Activated T-helper 1 cell treated with anti-CD3 and anti-CD28 coated beads, Interleukin-2, amount 50 U/mL, for 16 hours (primary cell): ENCODE measurements at regions not wholly inside any gene's neighbourhood (a gene's known extent, or its start where the extent isn't known, plus 50 kb on each side); places are given as distances from the start of the nearest gene placed in this dataset.
"Not testable (repeated sequence)": the region's sequence is repeated elsewhere in the genome, so short reads cannot be mapped to it uniquely, and the experiment has no call there.

ENCODE experiments used
- DNase-seq, 2 donors: peaks; one replicate each; pipeline ENCODE4 v3.0.0-alpha.2; 2020; ENCODE audit warnings: low read depth in 1 of 2, low spot score in 1 of 2

DNA sequence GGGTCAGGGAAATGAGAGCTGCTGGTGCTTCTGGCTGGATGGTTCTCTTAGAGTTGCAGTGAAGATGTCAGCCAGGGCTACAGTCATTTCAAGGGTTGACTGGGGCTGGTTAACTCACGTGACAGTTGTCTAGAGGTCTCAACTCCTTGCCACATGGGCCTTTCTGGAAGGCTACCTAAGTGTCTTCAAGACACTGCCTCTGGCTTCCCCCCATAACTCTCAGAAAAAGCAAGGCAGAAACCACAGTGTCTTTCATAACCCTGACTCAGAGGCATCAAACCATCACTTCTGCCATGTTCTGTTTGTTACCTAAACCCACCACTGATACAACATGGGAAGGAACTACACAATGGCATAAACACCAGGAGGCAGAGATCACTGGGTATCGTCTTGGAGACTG, 828.9 kb downstream of the EPHA4 start:
- DNase-seq = no peak

DNA sequence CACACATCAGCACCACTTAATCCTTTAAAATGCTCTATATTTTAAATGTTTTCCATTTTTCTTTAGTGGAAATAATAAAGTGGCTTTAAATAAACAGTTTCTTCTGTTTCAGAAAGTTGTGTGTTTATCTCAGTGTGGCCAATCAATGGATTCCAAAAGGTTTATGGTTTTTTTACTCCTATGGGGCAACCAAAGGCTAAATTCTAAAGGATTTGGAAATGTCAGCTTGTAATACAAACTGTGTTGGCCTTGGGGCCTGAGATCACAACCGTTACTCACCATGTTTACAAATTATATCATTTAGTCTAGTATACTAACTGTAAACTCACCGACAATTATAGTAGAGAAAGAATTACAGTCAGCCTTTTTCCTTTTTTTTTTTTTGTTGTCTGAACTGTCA, 827.2 kb downstream of the EPHA4 start:
- DNase-seq = no peak

GRCh38 chr2:220745682-220746081, 826.4 kb downstream of the EPHA4 start:
- no peak for DNase-seq

GRCh38 chr2:220747736-220748135, 824.4 kb downstream of the EPHA4 start:
- no peak for DNase-seq

GRCh38 chr2:220748875-220749479, 823.1 kb downstream of the EPHA4 start:
- no peak for DNase-seq

- DNase-seq = no peak
Measured at GRCh38 chr2:220753486-220753885, 818.6 kb downstream of the EPHA4 start.

GRCh38 chr2:220756653-220757052, 815.5 kb downstream of the EPHA4 start:
- DNase-seq = no peak

- DNase-seq = not testable (repeated sequence)
Measured at GRCh38 chr2:220758376-220758775, 813.7 kb downstream of the EPHA4 start.

DNA sequence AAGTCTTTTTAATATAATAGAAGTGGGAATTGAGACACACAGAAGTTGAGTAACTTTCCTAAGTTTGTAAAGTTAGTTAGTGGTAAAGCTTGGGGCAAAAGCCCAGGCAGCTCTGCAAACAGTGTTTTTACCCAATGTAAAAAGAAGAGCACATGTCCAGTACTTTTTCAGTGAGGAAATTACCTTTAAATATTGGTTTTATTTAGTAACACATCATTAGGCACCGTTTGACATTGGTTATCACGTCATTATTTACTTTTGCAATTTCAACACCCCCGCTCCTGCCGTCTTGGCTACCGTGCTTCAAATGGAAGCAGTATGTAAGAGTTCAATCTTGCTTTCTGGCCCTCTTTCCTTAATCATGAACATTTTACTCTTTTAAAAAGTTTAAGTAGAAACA, 807.9 kb downstream of the EPHA4 start:
- DNase-seq = no peak

DNA sequence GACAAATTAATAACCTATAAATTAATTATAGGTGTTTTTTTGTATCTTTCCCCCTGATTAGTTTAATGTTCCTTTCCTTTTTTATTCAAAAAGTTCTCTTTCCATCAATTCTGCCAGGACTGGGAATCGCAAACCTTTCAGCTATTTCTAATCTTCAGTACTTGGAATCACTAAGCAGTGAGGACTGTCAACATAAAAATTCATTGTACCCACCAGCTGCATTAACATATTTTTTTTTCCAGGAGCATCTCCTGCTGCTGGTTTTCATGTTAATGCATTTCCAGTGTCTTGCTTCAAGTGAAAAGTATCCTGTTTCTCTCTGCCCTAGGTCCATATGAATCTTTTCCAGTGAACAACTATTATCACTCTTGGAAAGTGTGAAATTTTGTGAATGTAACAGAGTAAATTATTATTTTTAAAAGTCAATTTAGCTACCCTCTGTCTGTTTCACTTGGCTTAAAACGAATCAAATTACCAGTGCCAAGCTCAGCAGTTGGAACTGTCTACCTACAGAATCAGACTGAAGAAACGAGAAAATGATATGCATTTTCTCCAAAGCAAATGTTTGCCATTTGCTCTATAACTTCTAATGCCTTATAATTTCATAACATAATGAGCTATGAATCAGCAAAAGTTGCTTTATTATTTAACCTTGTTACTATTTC, 804.4 kb downstream of the EPHA4 start:
- no peak for DNase-seq

DNA sequence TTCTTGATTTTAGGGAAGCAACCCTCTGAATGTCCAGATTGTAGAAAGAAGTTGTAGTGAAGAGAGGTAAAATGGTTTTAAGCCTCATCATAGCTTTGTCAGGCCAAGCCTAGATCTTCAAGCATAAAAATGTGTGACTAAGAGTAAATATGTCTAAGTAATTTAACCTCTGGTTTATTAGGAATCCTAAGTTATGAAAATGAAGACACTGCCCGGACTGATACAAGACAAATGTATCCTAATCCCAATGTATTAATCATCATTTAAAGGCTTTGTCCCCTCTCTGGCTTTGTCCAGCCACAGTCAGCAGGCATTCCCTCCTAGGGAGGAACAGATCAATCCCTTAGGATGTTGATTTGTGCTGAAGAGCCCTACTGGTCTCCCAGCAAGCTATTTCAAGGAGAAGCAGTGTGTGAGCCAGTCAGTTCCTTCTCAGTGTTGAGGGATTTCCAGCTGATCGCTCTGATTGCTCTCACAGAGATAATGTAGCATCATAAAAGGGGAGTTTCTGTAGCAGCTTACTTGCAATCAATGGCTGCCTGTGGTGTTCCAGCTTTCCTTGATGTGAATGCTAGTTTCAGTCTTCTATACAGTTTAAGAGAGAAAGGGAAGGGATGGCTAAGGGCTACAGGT, 796.1 kb downstream of the EPHA4 start:
- DNase-seq = no peak

DNA sequence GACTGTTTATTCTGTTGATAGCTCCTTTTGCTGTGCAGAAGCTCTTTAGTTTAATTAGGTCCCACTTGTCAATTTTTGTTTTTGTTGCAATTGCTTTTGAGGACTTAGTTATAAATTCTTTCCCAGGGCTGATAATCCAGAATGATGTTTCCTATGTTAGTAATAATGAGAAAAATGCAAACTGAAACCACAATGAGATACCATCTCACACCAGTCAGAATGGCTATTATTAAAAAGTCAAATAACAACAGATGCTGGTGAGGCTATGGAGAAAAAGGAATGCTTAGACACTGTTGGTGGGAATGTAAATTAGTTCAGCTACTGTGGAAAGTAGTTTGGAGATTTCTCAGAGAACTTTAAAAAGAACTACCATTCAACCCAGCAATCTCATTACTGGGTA, 793.0 kb downstream of the EPHA4 start:
- DNase-seq = not testable (repeated sequence)

GRCh38 chr2:220779511-220779910, 792.6 kb downstream of the EPHA4 start:
- DNase-seq = no peak

- no peak for DNase-seq
Measured at GRCh38 chr2:220779931-220780330, 792.2 kb downstream of the EPHA4 start.

- no peak for DNase-seq
Measured at GRCh38 chr2:220781622-220782241, 790.4 kb downstream of the EPHA4 start.

GRCh38 chr2:220782609-220783113, 789.4 kb downstream of the EPHA4 start:
- DNase-seq = no peak

DNA sequence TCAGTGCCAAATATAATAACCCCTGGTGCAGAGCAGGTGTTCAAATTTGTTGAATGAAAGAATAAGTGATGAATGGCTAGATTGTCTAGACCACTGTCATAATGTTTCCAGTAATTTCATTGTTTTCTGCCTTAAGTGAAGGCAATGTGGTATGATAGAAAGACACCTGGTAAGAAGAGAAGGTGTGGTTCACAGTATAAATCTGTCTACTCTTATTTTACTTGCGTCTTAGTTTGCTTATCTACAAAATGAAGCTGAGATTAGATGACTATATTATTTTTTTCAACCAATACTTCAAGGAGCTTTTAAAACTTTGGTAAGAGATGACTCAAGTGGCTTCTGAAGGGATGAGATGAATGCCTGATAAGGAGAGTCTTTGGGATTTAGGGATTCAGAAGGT, 788.4 kb downstream of the EPHA4 start:
- no peak for DNase-seq

GRCh38 chr2:220785178-220785577, 786.9 kb downstream of the EPHA4 start:
- DNase-seq = no peak

DNA sequence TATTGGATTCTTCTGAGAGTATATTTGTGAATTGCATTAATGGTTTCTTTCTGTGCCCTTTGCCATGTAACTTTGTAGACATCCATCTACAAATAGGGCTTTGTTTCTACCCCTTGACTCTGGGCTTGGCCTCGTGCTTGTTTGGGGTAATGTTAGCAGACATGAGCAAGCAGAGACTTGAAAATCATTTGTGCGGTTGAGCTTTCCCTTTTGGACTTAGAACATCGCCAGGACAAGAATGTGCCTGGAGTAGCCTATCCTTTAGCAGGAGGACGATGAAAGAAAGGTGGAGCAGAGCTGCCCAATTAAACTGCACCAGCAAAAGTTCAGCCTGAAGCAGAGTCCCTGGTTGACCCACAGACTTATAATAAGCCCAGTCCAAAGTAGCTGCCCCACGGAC, 785.9 kb downstream of the EPHA4 start:
- no peak for DNase-seq

DNA sequence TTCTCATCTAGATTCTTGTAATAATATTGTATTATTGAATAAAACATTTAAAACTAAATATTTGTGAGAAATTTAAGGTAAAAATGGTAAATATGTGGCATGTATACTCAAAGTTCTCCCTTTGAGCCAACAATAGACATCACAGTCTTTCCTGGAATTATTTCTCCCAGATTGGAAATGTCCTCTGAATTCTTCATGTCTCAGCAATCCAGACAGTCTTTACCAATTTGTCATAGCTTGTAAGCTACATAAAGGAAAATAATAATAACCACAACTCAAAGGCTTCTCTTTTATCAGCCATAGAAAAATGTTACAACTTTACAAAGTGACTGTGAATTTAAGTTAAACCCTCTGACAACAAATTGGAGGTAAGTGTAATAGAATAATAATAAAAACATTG, 784.9 kb downstream of the EPHA4 start:
- no peak for DNase-seq

DNA sequence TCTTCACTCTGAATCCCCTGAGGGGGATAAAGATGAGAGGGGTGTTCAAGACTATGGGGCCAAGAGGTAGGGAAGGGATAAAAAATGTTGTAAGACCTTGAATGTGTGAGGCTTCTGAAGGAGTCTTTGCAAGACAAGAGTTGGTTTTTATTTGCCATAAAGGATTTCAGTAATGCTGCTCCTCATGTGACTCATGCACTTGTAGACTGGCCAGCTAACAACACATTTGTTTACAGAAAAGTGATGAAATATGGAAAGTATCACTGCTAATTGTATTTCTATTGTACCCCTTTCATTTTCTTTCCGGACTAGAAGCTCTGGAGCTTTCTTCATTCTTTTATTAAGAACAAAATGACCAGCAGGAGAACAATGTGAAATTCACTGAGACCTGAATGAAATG, 782.1 kb downstream of the EPHA4 start:
- no peak for DNase-seq

DNA sequence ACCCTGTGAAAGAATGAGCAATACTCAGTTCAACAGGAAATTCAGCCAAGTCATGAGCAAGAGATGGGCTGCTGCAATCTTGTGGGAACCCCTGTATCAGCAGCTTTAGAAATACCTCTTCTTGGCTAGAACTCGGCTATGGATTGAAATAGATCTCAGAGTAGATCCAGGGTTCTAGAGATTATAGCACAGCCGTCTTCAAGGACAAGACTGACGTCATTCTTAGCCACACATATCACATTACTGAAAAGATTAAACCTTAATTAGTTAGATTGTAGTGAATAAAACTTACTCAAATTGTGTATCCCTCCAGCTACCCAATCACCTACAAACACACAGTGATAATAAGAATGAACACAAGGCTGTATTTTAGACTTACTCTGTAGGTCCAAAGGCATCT, 776.4 kb downstream of the EPHA4 start:
- no peak for DNase-seq
